HG02938 (cell line): ENCODE measurements at regions not wholly inside any gene's neighbourhood (a gene's known extent, or its start where the extent isn't known, plus 50 kb on each side); places are given as distances from the start of the nearest gene placed in this dataset.

Source experiments
- ATAC-seq: cut with Tn5 transposase; IDR thresholded peaks from one replicate; pipeline ENCODE4 v1.9.1; 2021; ENCODE audit warnings: mild to moderate bottlenecking, moderate library complexity; ENCODE audit not compliant: unreplicated experiment

- no peak for ATAC-seq
These were observed 64.7 kb upstream of the DUSP5 start for GRCh38 chr10:110432814-110433565.

GRCh38 chr10:110433740-110434139 is 64.0 kb upstream of the DUSP5 start:
- no peak for ATAC-seq

- ATAC-seq: no peak
These were observed 63.1 kb upstream of the DUSP5 start for GRCh38 chr10:110434489-110435096.

- no peak for ATAC-seq
These were observed 61.0 kb upstream of the DUSP5 start for GRCh38 chr10:110436554-110437350.

GRCh38 chr10:110437351-110437605 is 60.4 kb upstream of the DUSP5 start:
- ATAC-seq: no peak

- ATAC-seq: no peak
These were observed 59.9 kb upstream of the DUSP5 start for GRCh38 chr10:110437761-110438341.

GRCh38 chr10:110442746-110443145 is 55.0 kb upstream of the DUSP5 start:
- ATAC-seq: no peak

GRCh38 chr10:110443239-110444003 is 54.3 kb upstream of the DUSP5 start:
- ATAC-seq: no peak

- no peak for ATAC-seq
These were observed 53.7 kb upstream of the DUSP5 start for GRCh38 chr10:110444004-110444337.

GRCh38 chr10:110445871-110446270 is 51.8 kb upstream of the DUSP5 start:
- no peak for ATAC-seq

- ATAC-seq: no peak
These were observed 51.4 kb upstream of the DUSP5 start for GRCh38 chr10:110446277-110446676.

- no peak for ATAC-seq
These were observed 50.6 kb upstream of the DUSP5 start for GRCh38 chr10:110446954-110447608.

- ATAC-seq: no peak
These were observed 49.8 kb upstream of the DUSP5 start for GRCh38 chr10:110447886-110448285.
